ENCODE measurements at regions not wholly inside any gene's neighbourhood (a gene's known extent, or its start where the extent isn't known, plus 50 kb on each side); places are given as distances from the start of the nearest gene placed in this dataset.

- Histone ChIP-seq H3K27me3 (ENCODE audit: insufficient read depth, low read length) (no peaks in the 10 kb centered on the region), H3K27ac (ENCODE audit: low read depth, low read length) (no peak overlapping the region), H3K36me3 (ENCODE audit: insufficient read depth, low read length) (no peaks in the 10 kb centered on the region), H3K79me2 (ENCODE audit: insufficient read depth, low read length) (no peaks in the 10 kb centered on the region), H4K20me1 (ENCODE audit: insufficient read depth, low read length) (no peaks in the 10 kb centered on the region), H3K4me3 (ENCODE audit: insufficient read depth, low read length) (no peak overlapping the region), H3K4me2 (ENCODE audit: insufficient read depth, low read length) (no peak overlapping the region), H3K9me3 (ENCODE audit: low read depth, low read length) (no peaks in the 10 kb centered on the region), H2AFZ (ENCODE audit: low read length) (no peak overlapping the region), H3K4me1 (ENCODE audit: insufficient read depth, low read length) (no peaks in the 10 kb centered on the region)
- no peak for TF ChIP-seq CTCF (IDR thresholded peaks at IDR 0.05; ENCODE audit: extremely low read depth, low read depth, low read length)
- no peak for DNase-seq (ENCODE audit: insufficient read length, low spot score, missing footprints)
Measured at GRCh38 chr9:11749396-11749795, 943.8 kb upstream of the TYRP1 start.

- Histone ChIP-seq H2AFZ (ENCODE audit: low read length) (no peak overlapping the region), H3K36me3 (ENCODE audit: insufficient read depth, low read length) (no peaks in the 10 kb centered on the region), H4K20me1 (ENCODE audit: insufficient read depth, low read length) (no peaks in the 10 kb centered on the region), H3K27me3 (ENCODE audit: insufficient read depth, low read length) (no peaks in the 10 kb centered on the region), H3K27ac (ENCODE audit: low read depth, low read length) (no peak overlapping the region), H3K9me3 (ENCODE audit: low read depth, low read length) (no peaks in the 10 kb centered on the region), H3K4me1 (ENCODE audit: insufficient read depth, low read length) (no peaks in the 10 kb centered on the region), H3K4me3 (ENCODE audit: insufficient read depth, low read length) (no peak overlapping the region), H3K79me2 (ENCODE audit: insufficient read depth, low read length) (no peaks in the 10 kb centered on the region), H3K4me2 (ENCODE audit: insufficient read depth, low read length) (no peak overlapping the region)
- TF ChIP-seq CTCF (IDR thresholded peaks at IDR 0.05; ENCODE audit: extremely low read depth, low read depth, low read length) = no peak
- DNase-seq (ENCODE audit: insufficient read length, low spot score, missing footprints) = no peak
Measured at GRCh38 chr9:11755951-11756350, 937.2 kb upstream of the TYRP1 start.

- TF ChIP-seq CTCF (IDR thresholded peaks at IDR 0.05; ENCODE audit: extremely low read depth, low read depth, low read length) = no peak
- H3K9me3 ChIP-seq (ENCODE audit: low read depth, low read length) = no peaks in the 10 kb centered on the region
- H3K4me1 ChIP-seq (ENCODE audit: insufficient read depth, low read length) = no peaks in the 10 kb centered on the region
- H3K27me3 ChIP-seq (ENCODE audit: insufficient read depth, low read length) = no peaks in the 10 kb centered on the region
- no peak overlapping the region for H2AFZ ChIP-seq (ENCODE audit: low read length)
- H3K4me3 ChIP-seq (ENCODE audit: insufficient read depth, low read length) = no peak overlapping the region
- no peak overlapping the region for H3K4me2 ChIP-seq (ENCODE audit: insufficient read depth, low read length)
- H3K27ac ChIP-seq (ENCODE audit: low read depth, low read length) = no peak overlapping the region
- no peaks in the 10 kb centered on the region for H3K36me3 ChIP-seq (ENCODE audit: insufficient read depth, low read length)
- H4K20me1 ChIP-seq (ENCODE audit: insufficient read depth, low read length) = no peaks in the 10 kb centered on the region
- DNase-seq (ENCODE audit: insufficient read length, low spot score, missing footprints) = no peak
- no peaks in the 10 kb centered on the region for H3K79me2 ChIP-seq (ENCODE audit: insufficient read depth, low read length)
Measured at GRCh38 chr9:11757408-11757807, 935.8 kb upstream of the TYRP1 start.

- Histone ChIP-seq H3K36me3 (ENCODE audit: insufficient read depth, low read length) (no peaks in the 10 kb centered on the region), H3K79me2 (ENCODE audit: insufficient read depth, low read length) (no peaks in the 10 kb centered on the region), H3K27ac (ENCODE audit: low read depth, low read length) (no peak overlapping the region), H4K20me1 (ENCODE audit: insufficient read depth, low read length) (no peaks in the 10 kb centered on the region), H3K4me2 (ENCODE audit: insufficient read depth, low read length) (no peak overlapping the region), H3K4me1 (ENCODE audit: insufficient read depth, low read length) (no peaks in the 10 kb centered on the region), H2AFZ (ENCODE audit: low read length) (no peak overlapping the region), H3K4me3 (ENCODE audit: insufficient read depth, low read length) (no peak overlapping the region), H3K9me3 (ENCODE audit: low read depth, low read length) (no peaks in the 10 kb centered on the region), H3K27me3 (ENCODE audit: insufficient read depth, low read length) (no peaks in the 10 kb centered on the region)
- no peak for TF ChIP-seq CTCF (IDR thresholded peaks at IDR 0.05; ENCODE audit: extremely low read depth, low read depth, low read length)
- DNase-seq (ENCODE audit: insufficient read length, low spot score, missing footprints) = no peak
Measured at GRCh38 chr9:11758016-11758415, 935.2 kb upstream of the TYRP1 start.

Data from osteoblast (primary cell).